ENCODE measurements at regions not wholly inside any gene's neighbourhood (a gene's known extent, or its start where the extent isn't known, plus 50 kb on each side); places are given as distances from the start of the nearest gene placed in this dataset.
A peak's percentile ranks its signal among the peaks of the same experiment; 100 is the strongest.

GRCh38 chrX:97672608-97673007 lies 788.9 kb downstream of the RPA4 start:
- no peaks in the 10 kb centered on the region for H3K9me3 ChIP-seq (ENCODE audit: low read depth, low read length, poor library complexity, severe bottlenecking)
- H3K27me3 ChIP-seq (replicated peaks; ENCODE audit: insufficient read depth, low read depth, low read length, poor library complexity), result no peaks in the 10 kb centered on the region
- no peaks in the 10 kb centered on the region for H3K4me1 ChIP-seq (ENCODE audit: insufficient read depth, low read length, poor library complexity, severe bottlenecking)
- TF ChIP-seq EZH2 (IDR thresholded peaks at IDR 0.05; ENCODE audit: borderline replicate concordance, low read depth, low read length, poor library complexity, severe bottlenecking), result no peak
- no peak for TF ChIP-seq CTCF (conservative IDR thresholded peaks at IDR 0.05; ENCODE audit: low read depth, low read length)
- no peak overlapping the region for H3K4me3 ChIP-seq (ENCODE audit: low read depth, low read length, poor library complexity, severe bottlenecking)
- CTCF ChIA-PET, result no interaction called here
- DNase-seq (ENCODE audit: low spot score), result no peak
- no peak overlapping the region for H3K27ac ChIP-seq (ENCODE audit: low read depth, low read length, poor library complexity, severe bottlenecking)
- intact Hi-C loops (cut with micrococcal nuclease; ENCODE audit: unreplicated experiment), result no loop called here
- H3K36me3 ChIP-seq (ENCODE audit: insufficient read depth, low read length, poor library complexity, severe bottlenecking), result no peaks in the 10 kb centered on the region
- POLR2A ChIA-PET (ENCODE audit: low non-redundant PET), result no interaction called here
- no TSS peak for BruUV-seq (replicated peaks)

- DNase-seq (ENCODE audit: low spot score), result no peak
- CTCF ChIA-PET, result no interaction called here
- H3K36me3 ChIP-seq (ENCODE audit: insufficient read depth, low read length, poor library complexity, severe bottlenecking), result no peaks in the 10 kb centered on the region
- no peaks in the 10 kb centered on the region for H3K9me3 ChIP-seq (ENCODE audit: low read depth, low read length, poor library complexity, severe bottlenecking)
- intact Hi-C loops (cut with micrococcal nuclease; ENCODE audit: unreplicated experiment), result no loop called here
- no peaks in the 10 kb centered on the region for H3K27me3 ChIP-seq (replicated peaks; ENCODE audit: insufficient read depth, low read depth, low read length, poor library complexity)
- H3K27ac ChIP-seq (ENCODE audit: low read depth, low read length, poor library complexity, severe bottlenecking), result no peak overlapping the region
- POLR2A ChIA-PET (ENCODE audit: low non-redundant PET), result no interaction called here
- BruUV-seq (replicated peaks), result no TSS peak
- TF ChIP-seq EZH2 (IDR thresholded peaks at IDR 0.05; ENCODE audit: borderline replicate concordance, low read depth, low read length, poor library complexity, severe bottlenecking), result no peak
- no peak for TF ChIP-seq CTCF (conservative IDR thresholded peaks at IDR 0.05; ENCODE audit: low read depth, low read length)
- no peak overlapping the region for H3K4me3 ChIP-seq (ENCODE audit: low read depth, low read length, poor library complexity, severe bottlenecking)
- H3K4me1 ChIP-seq (ENCODE audit: insufficient read depth, low read length, poor library complexity, severe bottlenecking), result no peaks in the 10 kb centered on the region
Measured at GRCh38 chrX:97673135-97673534, 789.4 kb downstream of the RPA4 start.

- Histone ChIP-seq H3K36me3 (ENCODE audit: insufficient read depth, low read length, poor library complexity, severe bottlenecking) (no peaks in the 10 kb centered on the region), H3K27me3 (replicated peaks; ENCODE audit: insufficient read depth, low read depth, low read length, poor library complexity) (no peaks in the 10 kb centered on the region), H3K4me1 (ENCODE audit: insufficient read depth, low read length, poor library complexity, severe bottlenecking) (no peaks in the 10 kb centered on the region), H3K4me3 (ENCODE audit: low read depth, low read length, poor library complexity, severe bottlenecking) (no peak overlapping the region), H3K9me3 (ENCODE audit: low read depth, low read length, poor library complexity, severe bottlenecking) (no peaks in the 10 kb centered on the region), H3K27ac (ENCODE audit: low read depth, low read length, poor library complexity, severe bottlenecking) (no peak overlapping the region)
- TF ChIP-seq EZH2 (IDR thresholded peaks at IDR 0.05; ENCODE audit: borderline replicate concordance, low read depth, low read length, poor library complexity, severe bottlenecking) (no peak), CTCF (conservative IDR thresholded peaks at IDR 0.05; ENCODE audit: low read depth, low read length) (no peak)
- DNase-seq (ENCODE audit: low spot score), result peak; percentile 9
- POLR2A ChIA-PET (ENCODE audit: low non-redundant PET), result no interaction called here
- BruUV-seq (replicated peaks), result no TSS peak
- CTCF ChIA-PET, result no interaction called here
- intact Hi-C loops (cut with micrococcal nuclease; ENCODE audit: unreplicated experiment), result loop anchor here (10.0 kb wide), 1 partner anchor 658 kb away; no protein-coding TSS in a partner anchor
Measured at GRCh38 chrX:97682991-97683840, 799.5 kb downstream of the RPA4 start.
